ENCODE measurements at regions not wholly inside any gene's neighbourhood (a gene's known extent, or its start where the extent isn't known, plus 50 kb on each side); places are given as distances from the start of the nearest gene placed in this dataset.
"Not testable (repeated sequence)": the region's sequence is repeated elsewhere in the genome, so short reads cannot be mapped to it uniquely, and the experiment has no call there.

DNA sequence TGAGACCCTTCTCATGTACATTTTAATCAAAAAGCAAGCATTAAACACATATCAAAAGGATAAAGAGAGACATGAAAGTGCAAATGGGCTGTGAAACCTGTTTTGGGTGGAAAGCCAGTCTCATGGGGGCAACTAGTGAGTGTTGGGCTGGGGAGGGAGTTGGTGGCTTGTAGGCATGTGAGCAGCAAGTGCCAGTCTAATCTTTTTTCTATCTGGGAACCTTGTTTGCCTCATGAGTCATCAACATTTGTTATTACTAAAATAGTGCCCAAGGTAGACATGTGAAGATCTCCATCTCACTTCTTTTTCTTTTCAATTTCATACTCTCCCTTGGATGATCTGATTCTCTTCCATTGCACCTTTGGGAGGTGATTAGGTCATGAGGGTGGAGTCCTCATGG lies 613.9 kb upstream of the GYPC start:
- Histone ChIP-seq H3K4me1 (ENCODE audit: control insufficient read depth, insufficient read depth, low read length) (no peaks in the 10 kb centered on the region), H3K27ac (ENCODE audit: low read length) (no peak overlapping the region), H3K9me3 (replicated peaks; ENCODE audit: control insufficient read depth, low read depth, low read length) (no peaks in the 10 kb centered on the region), H3K4me3 (ENCODE audit: low read length) (no peak overlapping the region), H3K36me3 (ENCODE audit: control insufficient read depth, insufficient read depth, low read length) (no peaks in the 10 kb centered on the region), H3K27me3 (ENCODE audit: control insufficient read depth, insufficient read depth, low read length) (no peaks in the 10 kb centered on the region)
- DNase-seq: no peak

DNA sequence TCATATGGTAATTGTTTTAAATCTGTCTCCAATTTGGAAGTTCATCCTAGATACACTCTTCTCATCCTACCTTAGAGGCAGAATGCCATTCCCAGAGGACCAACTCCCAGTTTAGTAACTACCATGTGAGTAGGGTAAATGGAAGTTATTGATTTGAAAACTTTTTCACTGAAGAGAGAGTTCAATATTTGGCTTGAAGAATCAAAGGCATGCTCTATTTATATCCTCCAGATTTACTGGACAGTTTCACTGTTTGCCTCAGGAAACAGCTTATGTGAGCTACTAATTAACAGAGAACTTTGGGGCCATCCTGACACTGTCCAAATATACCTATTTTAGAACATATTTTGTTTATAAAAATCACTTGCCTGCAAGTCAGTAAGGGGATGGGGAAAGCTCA lies 607.2 kb upstream of the GYPC start:
- DNase-seq: no peak
- Histone ChIP-seq H3K36me3 (ENCODE audit: control insufficient read depth, insufficient read depth, low read length) (no peaks in the 10 kb centered on the region), H3K9me3 (replicated peaks; ENCODE audit: control insufficient read depth, low read depth, low read length) (peaks cover 6% of the 10 kb centered on the region), H3K4me3 (ENCODE audit: low read length) (no peak overlapping the region), H3K4me1 (ENCODE audit: control insufficient read depth, insufficient read depth, low read length) (no peaks in the 10 kb centered on the region), H3K27ac (ENCODE audit: low read length) (no peak overlapping the region), H3K27me3 (ENCODE audit: control insufficient read depth, insufficient read depth, low read length) (no peaks in the 10 kb centered on the region)

DNA sequence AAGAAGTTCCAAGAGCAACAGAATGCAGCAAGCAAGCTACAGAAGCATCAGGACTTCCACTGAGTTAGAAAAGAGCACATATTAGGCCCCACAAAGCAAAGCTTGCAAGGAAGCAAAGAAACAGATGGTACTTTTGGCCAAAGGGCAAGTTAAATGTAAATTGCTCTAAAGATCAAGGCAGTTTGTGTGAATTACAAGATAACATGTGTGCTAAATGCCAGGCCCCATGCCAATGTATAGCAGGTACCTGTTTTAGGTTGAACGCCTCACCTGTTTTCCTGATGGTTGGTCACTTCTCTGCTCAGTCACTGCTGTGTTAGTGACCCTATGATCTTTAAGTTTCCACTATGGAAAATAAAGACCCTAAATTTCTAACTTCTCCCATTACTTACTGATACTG lies 606.5 kb upstream of the GYPC start:
- Histone ChIP-seq H3K27me3 (ENCODE audit: control insufficient read depth, insufficient read depth, low read length) (no peaks in the 10 kb centered on the region), H3K36me3 (ENCODE audit: control insufficient read depth, insufficient read depth, low read length) (no peaks in the 10 kb centered on the region), H3K4me1 (ENCODE audit: control insufficient read depth, insufficient read depth, low read length) (no peaks in the 10 kb centered on the region), H3K27ac (ENCODE audit: low read length) (no peak overlapping the region), H3K4me3 (ENCODE audit: low read length) (no peak overlapping the region), H3K9me3 (replicated peaks; ENCODE audit: control insufficient read depth, low read depth, low read length) (peaks cover 10% of the 10 kb centered on the region)
- WGBS (ENCODE audit: insufficient coverage): 86% methylated on average over 1 of the region's 1 CpG
- no peak for DNase-seq

DNA sequence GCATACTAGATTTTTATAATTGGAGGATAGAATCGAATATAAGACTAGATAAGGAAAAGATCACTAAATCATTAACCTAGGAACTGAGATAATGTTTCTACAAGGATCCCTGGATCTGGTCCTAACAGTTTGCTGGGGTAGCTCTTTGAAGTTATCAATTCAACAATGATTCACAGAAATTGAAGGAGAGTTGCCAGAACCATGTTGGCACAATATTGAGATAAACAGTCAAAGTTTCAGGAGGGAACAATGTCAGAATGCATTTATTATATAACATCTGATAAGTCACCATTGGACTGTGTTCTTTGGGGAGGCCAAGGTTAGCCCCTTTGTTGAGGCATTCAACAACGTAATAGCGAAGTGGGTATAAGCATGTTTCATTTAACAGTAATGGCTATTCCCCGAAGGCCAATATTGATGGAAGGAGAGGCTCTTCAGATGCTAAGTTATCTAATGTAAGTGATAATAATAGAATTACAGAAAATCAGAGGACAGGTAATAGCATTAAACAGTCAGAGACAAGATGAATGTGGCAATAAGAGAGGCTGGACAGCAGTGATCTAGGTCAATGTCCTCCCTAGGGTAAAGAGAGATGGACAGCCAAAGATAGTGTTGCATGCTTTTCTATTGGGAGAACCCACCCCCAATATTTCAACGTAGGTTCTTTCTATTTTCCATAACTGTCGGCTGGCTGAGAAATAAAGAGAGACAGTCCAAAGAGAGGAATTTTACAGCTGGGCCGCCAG lies 604.8 kb upstream of the GYPC start:
- DNase-seq: no peak
- no peaks in the 10 kb centered on the region for H3K36me3 ChIP-seq (ENCODE audit: control insufficient read depth, insufficient read depth, low read length)
- no peak overlapping the region for H3K4me3 ChIP-seq (ENCODE audit: low read length)
- H3K4me1 ChIP-seq (ENCODE audit: control insufficient read depth, insufficient read depth, low read length): no peaks in the 10 kb centered on the region
- WGBS (ENCODE audit: insufficient coverage): 100% methylated on average over 1 of the region's 7 CpGs
- no peaks in the 10 kb centered on the region for H3K27me3 ChIP-seq (ENCODE audit: control insufficient read depth, insufficient read depth, low read length)
- no peak overlapping the region for H3K27ac ChIP-seq (ENCODE audit: low read length)
- peaks cover 10% of the 10 kb centered on the region for H3K9me3 ChIP-seq (replicated peaks; ENCODE audit: control insufficient read depth, low read depth, low read length)

DNA sequence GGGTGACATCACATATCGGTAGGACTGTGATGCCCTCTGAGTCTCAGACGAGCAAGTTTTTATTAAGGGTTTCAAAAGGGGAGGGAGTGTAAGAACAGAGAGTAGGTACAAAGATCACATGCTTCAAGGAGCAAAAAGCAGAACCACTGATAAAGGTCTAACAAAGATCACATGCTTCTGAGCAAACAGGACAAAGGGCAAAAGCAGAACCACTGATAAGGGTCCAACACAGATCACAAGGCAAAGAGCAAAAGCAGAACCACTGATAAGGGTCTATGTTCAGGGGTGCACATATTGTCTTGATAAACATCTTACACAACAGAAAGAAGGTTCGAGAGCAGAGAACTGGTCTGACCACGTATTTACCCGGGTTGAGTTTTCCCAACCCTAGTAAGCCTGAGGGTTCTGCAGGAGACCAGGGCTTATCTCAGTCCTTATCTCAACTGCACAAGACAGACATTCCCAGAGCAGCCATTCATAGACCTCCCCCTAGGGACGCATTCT lies 604.2 kb upstream of the GYPC start:
- WGBS (ENCODE audit: insufficient coverage): 89% methylated on average over 2 of the region's 6 CpGs
- H3K4me1 ChIP-seq (ENCODE audit: control insufficient read depth, insufficient read depth, low read length); H3K27ac ChIP-seq (ENCODE audit: low read length); H3K4me3 ChIP-seq (ENCODE audit: low read length); H3K36me3 ChIP-seq (ENCODE audit: control insufficient read depth, insufficient read depth, low read length); DNase-seq; H3K27me3 ChIP-seq (ENCODE audit: control insufficient read depth, insufficient read depth, low read length): not testable (repeated sequence)
- peaks cover 10% of the 10 kb centered on the region for H3K9me3 ChIP-seq (replicated peaks; ENCODE audit: control insufficient read depth, low read depth, low read length)

DNA sequence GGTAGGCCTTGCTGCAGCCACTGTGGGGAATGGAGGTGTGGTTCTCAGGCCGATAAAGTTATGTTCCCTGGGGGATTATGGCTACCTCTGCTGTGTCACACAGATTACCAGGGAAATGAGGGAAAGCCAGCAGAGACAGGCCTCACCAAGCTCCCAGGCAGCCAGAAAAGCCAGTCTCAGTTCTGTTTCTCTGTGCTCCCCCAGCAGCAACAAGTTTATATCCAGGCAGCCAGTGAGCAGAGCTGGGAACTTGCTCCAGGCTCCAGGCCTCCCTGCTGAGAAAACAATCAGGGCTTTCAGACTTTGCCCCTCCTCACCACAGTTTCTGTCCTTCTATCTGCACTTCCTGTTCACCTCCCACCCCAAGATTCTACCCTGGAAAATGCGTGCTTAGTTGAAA lies 596.6 kb upstream of the GYPC start:
- Histone ChIP-seq H3K4me3 (ENCODE audit: low read length) (no peak overlapping the region), H3K4me1 (ENCODE audit: control insufficient read depth, insufficient read depth, low read length) (no peaks in the 10 kb centered on the region), H3K27me3 (ENCODE audit: control insufficient read depth, insufficient read depth, low read length) (no peaks in the 10 kb centered on the region), H3K27ac (ENCODE audit: low read length) (no peak overlapping the region), H3K9me3 (replicated peaks; ENCODE audit: control insufficient read depth, low read depth, low read length) (peaks cover 10% of the 10 kb centered on the region), H3K36me3 (ENCODE audit: control insufficient read depth, insufficient read depth, low read length) (no peaks in the 10 kb centered on the region)
- no peak for DNase-seq
- WGBS (ENCODE audit: insufficient coverage): 75% methylated on average over 1 of the region's 2 CpGs

DNA sequence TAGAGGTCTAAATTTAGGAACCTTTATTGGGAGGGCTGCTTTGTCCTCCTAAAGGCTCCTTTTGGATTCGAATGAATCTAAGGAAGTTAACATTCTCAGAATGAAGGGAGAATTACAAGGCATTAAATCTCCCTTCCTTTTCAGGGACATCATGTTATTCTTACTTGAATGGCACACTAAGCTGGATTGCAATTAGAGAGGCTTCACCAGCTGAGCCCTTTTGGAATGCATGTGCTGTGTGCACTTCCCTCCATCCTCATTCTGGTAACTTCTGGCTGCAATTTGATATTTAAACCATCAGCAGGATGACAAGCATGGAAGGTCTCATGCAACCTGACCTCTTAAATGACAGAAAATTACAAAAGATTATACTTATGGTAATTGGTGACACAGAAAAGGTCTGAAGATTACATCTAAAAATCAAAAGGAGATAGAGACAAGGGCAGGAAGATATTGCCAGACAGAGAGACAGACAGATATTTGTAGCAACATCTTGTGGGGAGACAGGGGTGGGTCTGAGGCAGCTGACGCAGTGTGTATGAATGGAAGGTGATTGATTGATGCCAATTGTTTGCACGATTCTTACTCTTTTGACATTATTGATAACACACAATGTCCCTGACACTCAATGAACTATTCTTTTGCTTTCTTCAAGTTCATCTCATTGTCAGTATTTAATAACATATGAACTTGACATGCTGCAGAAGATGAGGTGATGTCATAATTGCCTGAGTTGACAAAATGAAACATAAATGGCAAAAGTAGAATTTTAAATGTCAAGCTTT lies 570.8 kb upstream of the GYPC start:
- no peaks in the 10 kb centered on the region for H3K4me1 ChIP-seq (ENCODE audit: control insufficient read depth, insufficient read depth, low read length)
- no peak for DNase-seq
- H3K9me3 ChIP-seq (replicated peaks; ENCODE audit: control insufficient read depth, low read depth, low read length): no peaks in the 10 kb centered on the region
- no peaks in the 10 kb centered on the region for H3K27me3 ChIP-seq (ENCODE audit: control insufficient read depth, insufficient read depth, low read length)
- no CpG with 5 or more reads among the region's 3 CpGs for WGBS (ENCODE audit: insufficient coverage)
- H3K36me3 ChIP-seq (ENCODE audit: control insufficient read depth, insufficient read depth, low read length): no peaks in the 10 kb centered on the region
- H3K27ac ChIP-seq (ENCODE audit: low read length): no peak overlapping the region
- H3K4me3 ChIP-seq (ENCODE audit: low read length): no peak overlapping the region

DNA sequence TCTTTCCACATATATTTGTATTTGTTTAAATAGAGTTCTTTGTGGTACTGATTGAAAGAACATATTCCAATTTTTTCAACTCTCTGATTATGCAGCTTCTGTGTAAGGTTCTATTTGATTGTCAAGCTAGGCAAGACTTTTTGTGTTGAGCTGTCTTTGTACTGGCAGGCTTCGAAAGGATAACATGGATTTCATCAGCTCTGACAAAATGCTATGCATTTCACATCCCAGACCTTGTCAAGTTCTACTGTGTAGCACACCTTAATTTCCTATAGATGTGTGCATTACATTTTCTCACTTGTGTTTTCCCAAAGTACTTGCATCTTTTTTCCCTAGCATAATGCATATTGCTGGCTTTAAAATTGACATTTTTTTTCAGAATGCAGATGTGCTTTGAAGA lies 555.0 kb upstream of the GYPC start:
- H3K27me3 ChIP-seq (ENCODE audit: control insufficient read depth, insufficient read depth, low read length): no peaks in the 10 kb centered on the region
- WGBS (ENCODE audit: insufficient coverage): no CpG with 5 or more reads among the region's 1 CpG
- no peaks in the 10 kb centered on the region for H3K9me3 ChIP-seq (replicated peaks; ENCODE audit: control insufficient read depth, low read depth, low read length)
- H3K4me1 ChIP-seq (ENCODE audit: control insufficient read depth, insufficient read depth, low read length): no peaks in the 10 kb centered on the region
- no peaks in the 10 kb centered on the region for H3K36me3 ChIP-seq (ENCODE audit: control insufficient read depth, insufficient read depth, low read length)
- DNase-seq: no peak
- H3K4me3 ChIP-seq (ENCODE audit: low read length): no peak overlapping the region
- no peak overlapping the region for H3K27ac ChIP-seq (ENCODE audit: low read length)

DNA sequence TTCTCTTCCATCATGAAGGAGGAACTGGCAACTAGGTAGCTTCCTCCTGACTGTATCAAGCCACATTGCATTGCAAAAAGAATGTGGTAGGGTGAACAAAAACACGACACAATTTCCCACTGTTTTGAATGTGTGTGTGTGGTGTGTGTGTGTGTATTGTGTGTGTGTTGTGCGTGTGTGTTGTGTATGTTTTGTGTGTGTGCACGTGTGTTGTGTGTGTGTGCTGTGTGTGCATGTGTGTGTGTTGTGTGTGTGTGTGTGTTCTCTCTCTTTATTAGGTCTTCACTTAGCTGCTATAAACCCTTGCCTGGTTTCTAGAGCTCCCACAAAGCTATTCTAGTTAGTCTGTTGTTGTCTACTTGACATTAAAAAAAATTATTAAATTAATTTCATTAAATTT lies 550.0 kb upstream of the GYPC start:
- no peak for DNase-seq
- WGBS (ENCODE audit: insufficient coverage): 82% methylated on average over 2 of the region's 3 CpGs
- Histone ChIP-seq H3K4me3 (ENCODE audit: low read length) (no peak overlapping the region), H3K9me3 (replicated peaks; ENCODE audit: control insufficient read depth, low read depth, low read length) (no peaks in the 10 kb centered on the region), H3K4me1 (ENCODE audit: control insufficient read depth, insufficient read depth, low read length) (no peaks in the 10 kb centered on the region), H3K27ac (ENCODE audit: low read length) (no peak overlapping the region), H3K27me3 (ENCODE audit: control insufficient read depth, insufficient read depth, low read length) (no peaks in the 10 kb centered on the region), H3K36me3 (ENCODE audit: control insufficient read depth, insufficient read depth, low read length) (no peaks in the 10 kb centered on the region)

DNA sequence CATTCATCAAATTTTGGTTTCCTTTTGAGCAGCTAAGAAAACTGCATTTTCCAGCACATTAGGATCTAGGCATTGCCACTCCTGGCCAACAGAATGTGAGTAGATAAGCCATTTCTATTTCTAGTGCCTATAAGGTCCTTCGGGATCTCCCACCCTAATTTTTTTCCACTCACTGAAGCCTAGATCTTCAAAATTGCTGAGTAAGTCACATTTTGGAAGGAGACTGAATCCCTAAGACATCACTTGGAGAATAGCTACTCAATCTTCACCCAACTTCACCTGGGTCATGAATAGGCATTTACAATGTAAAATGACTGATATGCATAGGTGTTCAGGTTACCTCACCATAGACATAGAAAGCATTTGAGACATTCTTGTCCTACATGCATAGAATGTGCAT lies 548.1 kb upstream of the GYPC start:
- WGBS (ENCODE audit: insufficient coverage): no CpG with 5 or more reads among the region's 1 CpG
- Histone ChIP-seq H3K4me1 (ENCODE audit: control insufficient read depth, insufficient read depth, low read length) (no peaks in the 10 kb centered on the region), H3K27ac (ENCODE audit: low read length) (no peak overlapping the region), H3K36me3 (ENCODE audit: control insufficient read depth, insufficient read depth, low read length) (no peaks in the 10 kb centered on the region), H3K27me3 (ENCODE audit: control insufficient read depth, insufficient read depth, low read length) (no peaks in the 10 kb centered on the region), H3K9me3 (replicated peaks; ENCODE audit: control insufficient read depth, low read depth, low read length) (no peaks in the 10 kb centered on the region), H3K4me3 (ENCODE audit: low read length) (no peak overlapping the region)
- no peak for DNase-seq
